HUES48 (cell line): ENCODE measurements at regions not wholly inside any gene's neighbourhood (a gene's known extent, or its start where the extent isn't known, plus 50 kb on each side); places are given as distances from the start of the nearest gene placed in this dataset.

Experiments used
- H3K27ac ChIP-seq: one replicate; pipeline ENCODE4 v1.7.0; 2013; ENCODE audit warnings: low read depth, low read length, inconsistent platforms
- H3K27me3 ChIP-seq: 2 replicates; pipeline ENCODE4 v1.6.1; 2013; ENCODE audit warnings: mild to moderate bottlenecking, low read length; ENCODE audit not compliant: control insufficient read depth, insufficient read depth
- H3K36me3 ChIP-seq: 2 replicates; pipeline ENCODE4 v1.6.1; 2013; ENCODE audit warnings: low read length; ENCODE audit not compliant: control insufficient read depth, insufficient read depth
- H3K4me1 ChIP-seq: 2 replicates; pipeline ENCODE4 v1.6.1; 2013; ENCODE audit warnings: mild to moderate bottlenecking, low read length; ENCODE audit not compliant: control insufficient read depth, insufficient read depth
- H3K4me3 ChIP-seq: 2 replicates; pipeline ENCODE4 v1.5.1; 2013; ENCODE audit warnings: mild to moderate bottlenecking, low read depth, low read length
- H3K9ac ChIP-seq: 2 replicates; pipeline ENCODE4 v1.6.1; 2013; ENCODE audit warnings: mild to moderate bottlenecking, low read depth, low read length, moderate library complexity
- H3K9me3 ChIP-seq: 2 replicates; pipeline ENCODE4 v1.6.1; 2013; ENCODE audit warnings: low read length; ENCODE audit not compliant: control insufficient read depth, insufficient read depth

GRCh38 chr3:140844072-140844471 is 97.6 kb upstream of the SLC25A36 start:
- no peak overlapping the region for H3K9ac ChIP-seq
- H3K4me1 ChIP-seq, result no peaks in the 10 kb centered on the region
- H3K4me3 ChIP-seq, result no peak overlapping the region
- H3K27ac ChIP-seq, result no peak overlapping the region
- no peaks in the 10 kb centered on the region for H3K9me3 ChIP-seq
- no peaks in the 10 kb centered on the region for H3K36me3 ChIP-seq
- H3K27me3 ChIP-seq, result no peaks in the 10 kb centered on the region

GRCh38 chr3:140845882-140846281 is 95.8 kb upstream of the SLC25A36 start:
- H3K4me3 ChIP-seq, result no peak overlapping the region
- no peaks in the 10 kb centered on the region for H3K27me3 ChIP-seq
- no peak overlapping the region for H3K27ac ChIP-seq
- no peaks in the 10 kb centered on the region for H3K9me3 ChIP-seq
- H3K4me1 ChIP-seq, result no peaks in the 10 kb centered on the region
- no peaks in the 10 kb centered on the region for H3K36me3 ChIP-seq
- H3K9ac ChIP-seq, result no peak overlapping the region

- Histone ChIP-seq H3K4me3 (no peak overlapping the region), H3K9me3 (no peaks in the 10 kb centered on the region), H3K36me3 (no peaks in the 10 kb centered on the region), H3K27me3 (no peaks in the 10 kb centered on the region), H3K27ac (no peak overlapping the region), H3K4me1 (no peaks in the 10 kb centered on the region), H3K9ac (no peak overlapping the region)
These were observed 93.0 kb upstream of the SLC25A36 start for GRCh38 chr3:140848666-140849065.

- H3K4me3 ChIP-seq, result no peak overlapping the region
- no peaks in the 10 kb centered on the region for H3K27me3 ChIP-seq
- H3K27ac ChIP-seq, result no peak overlapping the region
- no peaks in the 10 kb centered on the region for H3K9me3 ChIP-seq
- H3K9ac ChIP-seq, result no peak overlapping the region
- H3K4me1 ChIP-seq, result no peaks in the 10 kb centered on the region
- no peaks in the 10 kb centered on the region for H3K36me3 ChIP-seq
These were observed 91.3 kb upstream of the SLC25A36 start for GRCh38 chr3:140850210-140850955.

GRCh38 chr3:140854961-140855360 is 86.7 kb upstream of the SLC25A36 start:
- H3K4me1 ChIP-seq, result peaks cover 13% of the 10 kb centered on the region
- H3K9ac ChIP-seq, result no peak overlapping the region
- H3K36me3 ChIP-seq, result no peaks in the 10 kb centered on the region
- H3K27ac ChIP-seq, result no peak overlapping the region
- no peaks in the 10 kb centered on the region for H3K27me3 ChIP-seq
- no peak overlapping the region for H3K4me3 ChIP-seq
- H3K9me3 ChIP-seq, result no peaks in the 10 kb centered on the region

GRCh38 chr3:140856905-140857304 is 84.7 kb upstream of the SLC25A36 start:
- no peaks in the 10 kb centered on the region for H3K9me3 ChIP-seq
- H3K9ac ChIP-seq, result no peak overlapping the region
- H3K36me3 ChIP-seq, result no peaks in the 10 kb centered on the region
- H3K27ac ChIP-seq, result no peak overlapping the region
- H3K4me3 ChIP-seq, result no peak overlapping the region
- H3K4me1 ChIP-seq, result peaks cover 18% of the 10 kb centered on the region
- H3K27me3 ChIP-seq, result no peaks in the 10 kb centered on the region

- no peak overlapping the region for H3K4me3 ChIP-seq
- no peak overlapping the region for H3K27ac ChIP-seq
- peaks cover 18% of the 10 kb centered on the region for H3K4me1 ChIP-seq
- no peaks in the 10 kb centered on the region for H3K9me3 ChIP-seq
- H3K27me3 ChIP-seq, result no peaks in the 10 kb centered on the region
- no peaks in the 10 kb centered on the region for H3K36me3 ChIP-seq
- no peak overlapping the region for H3K9ac ChIP-seq
These were observed 83.6 kb upstream of the SLC25A36 start for GRCh38 chr3:140857993-140858392.

- H3K4me1 ChIP-seq, result peaks cover 18% of the 10 kb centered on the region
- H3K27me3 ChIP-seq, result no peaks in the 10 kb centered on the region
- no peaks in the 10 kb centered on the region for H3K9me3 ChIP-seq
- peak overlapping the region; percentile 0 for H3K27ac ChIP-seq
- no peak overlapping the region for H3K4me3 ChIP-seq
- no peaks in the 10 kb centered on the region for H3K36me3 ChIP-seq
- H3K9ac ChIP-seq, result no peak overlapping the region
These were observed 81.9 kb upstream of the SLC25A36 start for GRCh38 chr3:140859592-140860336.

GRCh38 chr3:140863580-140864009 is 78.0 kb upstream of the SLC25A36 start:
- H3K27ac ChIP-seq, result no peak overlapping the region
- H3K27me3 ChIP-seq, result no peaks in the 10 kb centered on the region
- no peaks in the 10 kb centered on the region for H3K9me3 ChIP-seq
- no peaks in the 10 kb centered on the region for H3K36me3 ChIP-seq
- H3K4me3 ChIP-seq, result no peak overlapping the region
- peaks cover 11% of the 10 kb centered on the region for H3K4me1 ChIP-seq
- no peak overlapping the region for H3K9ac ChIP-seq

GRCh38 chr3:140870351-140870750 is 71.3 kb upstream of the SLC25A36 start:
- Histone ChIP-seq H3K9ac (no peak overlapping the region), H3K4me3 (no peak overlapping the region), H3K9me3 (no peaks in the 10 kb centered on the region), H3K36me3 (no peaks in the 10 kb centered on the region), H3K4me1 (peaks cover 5% of the 10 kb centered on the region; the same call in 1 of the 2 replicates), H3K27ac (no peak overlapping the region), H3K27me3 (no peaks in the 10 kb centered on the region)

GRCh38 chr3:140871022-140871421 is 70.6 kb upstream of the SLC25A36 start:
- Histone ChIP-seq H3K4me1 (peaks cover 5% of the 10 kb centered on the region; the same call in 1 of the 2 replicates), H3K27me3 (no peaks in the 10 kb centered on the region), H3K4me3 (no peak overlapping the region), H3K27ac (no peak overlapping the region), H3K9ac (no peak overlapping the region), H3K36me3 (no peaks in the 10 kb centered on the region), H3K9me3 (no peaks in the 10 kb centered on the region)
